ENCODE measurements at regions not wholly inside any gene's neighbourhood (a gene's known extent, or its start where the extent isn't known, plus 50 kb on each side); places are given as distances from the start of the nearest gene placed in this dataset.

- Histone ChIP-seq H3K4me3 (ENCODE audit: low read depth, low read length) (no peak overlapping the region), H3K36me3 (ENCODE audit: control insufficient read depth in 2 of 2, insufficient read depth in 1 of 2, low read length in 2 of 2) (no peaks in the 10 kb centered on the region), H3K9me3 (ENCODE audit: control insufficient read depth, insufficient read depth, low read depth, low read length) (no peaks in the 10 kb centered on the region), H3K27ac (ENCODE audit: extremely low read depth, low read depth, low read length) (no peak overlapping the region), H3K4me1 (ENCODE audit: control insufficient read depth, insufficient read depth, low read length) (no peaks in the 10 kb centered on the region)
- ChIA-PET CTCF (no interaction called here), POLR2A (no interaction called here)
- TF ChIP-seq PRDM4 (tag by site-specific recombination; IDR thresholded peaks at IDR 0.05) (no peak), ZNF501 (tag by site-specific recombination; IDR thresholded peaks at IDR 0.05) (no peak), ZNF121 (tag by site-specific recombination; IDR thresholded peaks at IDR 0.05) (no peak), ZNF366 (tag by site-specific recombination; conservative IDR thresholded peaks at IDR 0.05) (no peak), OSR2 (tag by site-specific recombination; IDR thresholded peaks at IDR 0.05) (no peak), ZNF140 (tag by site-specific recombination; IDR thresholded peaks at IDR 0.05) (no peak), PBX3 (CRISPR knock-in tag; IDR thresholded peaks at IDR 0.05) (no peak), OVOL3 (tag by site-specific recombination; IDR thresholded peaks at IDR 0.05) (no peak), ZBTB1 (tag by site-specific recombination; IDR thresholded peaks at IDR 0.05) (no peak), ZNF391 (tag by site-specific recombination; IDR thresholded peaks at IDR 0.05; ENCODE audit: borderline replicate concordance, low read depth) (no peak)
Observed at GRCh38 chr10:117745301-117745700, 202.8 kb downstream of the EMX2 start.

GRCh38 chr10:117746541-117747448 is 204.2 kb downstream of the EMX2 start:
- no peak overlapping the region for H3K4me3 ChIP-seq (ENCODE audit: low read depth, low read length)
- H3K27ac ChIP-seq (ENCODE audit: extremely low read depth, low read depth, low read length): no peak overlapping the region
- ChIA-PET CTCF (no interaction called here), POLR2A (no interaction called here)
- H3K9me3 ChIP-seq (ENCODE audit: control insufficient read depth, insufficient read depth, low read depth, low read length): no peaks in the 10 kb centered on the region
- H3K4me1 ChIP-seq (ENCODE audit: control insufficient read depth, insufficient read depth, low read length): no peaks in the 10 kb centered on the region
- H3K36me3 ChIP-seq (ENCODE audit: control insufficient read depth in 2 of 2, insufficient read depth in 1 of 2, low read length in 2 of 2): no peaks in the 10 kb centered on the region
- 0 out of 2 replicates have a peak, but pooled peaks have one; percentile 24 for TF ChIP-seq ZNF768 (tag by site-specific recombination; IDR thresholded peaks at IDR 0.05)
- 0 out of 2 replicates have a peak, but pooled peaks have one; percentile 14 for TF ChIP-seq ZNF449 (tag by site-specific recombination; IDR thresholded peaks at IDR 0.05)
- TF ChIP-seq ZBTB17 (tag by site-specific recombination; IDR thresholded peaks at IDR 0.05): no peak

GRCh38 chr10:117747636-117748035 is 205.1 kb downstream of the EMX2 start:
- H3K4me1 ChIP-seq (ENCODE audit: control insufficient read depth, insufficient read depth, low read length): no peaks in the 10 kb centered on the region
- H3K4me3 ChIP-seq (ENCODE audit: low read depth, low read length): no peak overlapping the region
- no peak for TF ChIP-seq ZNF157 (tag by site-specific recombination; IDR thresholded peaks at IDR 0.05)
- no peak for TF ChIP-seq ZNF76 (tag by site-specific recombination; IDR thresholded peaks at IDR 0.05; ENCODE audit: borderline replicate concordance, low read depth)
- TF ChIP-seq ZNF391 (tag by site-specific recombination; IDR thresholded peaks at IDR 0.05; ENCODE audit: borderline replicate concordance, low read depth): no peak
- TF ChIP-seq YY1 (tag by site-specific recombination; IDR thresholded peaks at IDR 0.05): no peak
- TF ChIP-seq ZNF10 (tag by site-specific recombination; IDR thresholded peaks at IDR 0.05): no peak
- TF ChIP-seq ZNF19 (tag by site-specific recombination; IDR thresholded peaks at IDR 0.05; ENCODE audit: low read depth): no peak
- TF ChIP-seq SCRT2 (tag by site-specific recombination; IDR thresholded peaks at IDR 0.05): no peak
- no peak for TF ChIP-seq ZNF777 (tag by site-specific recombination; IDR thresholded peaks at IDR 0.05; ENCODE audit: borderline replicate concordance)
- TF ChIP-seq ZNF140 (tag by site-specific recombination; IDR thresholded peaks at IDR 0.05): no peak
- TF ChIP-seq ZNF175 (tag by site-specific recombination; IDR thresholded peaks at IDR 0.05): no peak
- TF ChIP-seq ZNF169 (tag by site-specific recombination; IDR thresholded peaks at IDR 0.05): no peak
- no peak for TF ChIP-seq HOXC10 (CRISPR knock-in tag; IDR thresholded peaks at IDR 0.05)
- no peak for TF ChIP-seq ZNF704 (tag by site-specific recombination; IDR thresholded peaks at IDR 0.05)
- no peak for TF ChIP-seq ZNF529 (tag by site-specific recombination; IDR thresholded peaks at IDR 0.05; ENCODE audit: insufficient replicate concordance)
- no peak overlapping the region for H3K27ac ChIP-seq (ENCODE audit: extremely low read depth, low read depth, low read length)
- ChIA-PET POLR2A (no interaction called here), CTCF (no interaction called here)
- no peaks in the 10 kb centered on the region for H3K36me3 ChIP-seq (ENCODE audit: control insufficient read depth in 2 of 2, insufficient read depth in 1 of 2, low read length in 2 of 2)
- no peaks in the 10 kb centered on the region for H3K9me3 ChIP-seq (ENCODE audit: control insufficient read depth, insufficient read depth, low read depth, low read length)
